NCI-H2029 (cell line): ENCODE measurements at regions not wholly inside any gene's neighbourhood (a gene's known extent, or its start where the extent isn't known, plus 50 kb on each side); places are given as distances from the start of the nearest gene placed in this dataset.

ENCODE experiments used
- DNase-seq: peaks from one replicate; lab custom pipeline; 2025; lab: John Stamatoyannopoulos, UW

DNA sequence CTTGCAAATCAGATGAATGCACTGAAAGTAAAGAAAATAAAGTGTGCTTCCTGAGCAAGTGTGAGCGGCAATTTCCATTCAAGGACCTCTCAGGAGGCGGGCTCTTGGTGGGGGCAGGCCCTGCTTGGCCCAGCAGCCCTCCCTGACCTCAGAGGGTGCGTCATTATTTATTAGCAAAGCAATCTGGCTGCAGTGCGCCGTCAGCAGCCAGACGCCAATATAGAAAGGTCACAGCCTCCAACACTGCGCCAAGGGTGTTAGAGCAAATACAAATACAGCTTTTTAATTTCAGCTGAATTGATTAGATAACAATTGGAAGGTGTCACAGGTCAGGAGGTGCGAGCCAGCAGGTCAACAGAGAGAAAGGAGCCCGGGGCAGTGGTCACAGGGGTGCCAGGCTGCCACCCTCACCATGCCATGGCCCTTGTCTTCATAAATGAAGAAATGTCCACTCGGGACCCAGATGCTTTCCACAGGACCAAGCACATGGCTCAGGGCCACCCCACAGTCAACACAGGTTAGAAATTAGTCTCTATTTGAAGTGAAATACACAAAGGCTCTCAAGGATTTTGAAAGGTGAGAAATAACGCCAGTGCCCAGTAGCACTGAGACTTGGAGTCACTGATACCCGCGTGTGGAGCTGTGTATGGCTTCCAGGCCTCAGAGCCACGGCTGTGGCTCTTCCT lies 309.8 kb downstream of the IRX2 start:
- DNase-seq, result no peak

DNA sequence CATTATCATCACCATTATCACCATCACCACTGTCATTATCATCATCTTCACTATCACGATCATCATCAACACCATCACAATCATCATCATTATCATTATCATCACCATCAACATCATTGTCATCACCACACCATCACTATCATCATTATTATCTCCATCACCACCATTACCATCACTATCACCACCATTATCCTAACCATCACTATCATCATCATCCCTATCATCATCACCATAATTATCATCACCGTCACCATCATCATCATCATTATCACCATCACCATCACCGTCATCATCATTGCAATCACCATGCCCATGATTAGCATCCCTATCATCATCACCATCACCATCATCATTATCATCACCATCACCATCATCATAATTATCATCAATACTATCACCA lies 311.9 kb downstream of the IRX2 start:
- no peak for DNase-seq

DNA sequence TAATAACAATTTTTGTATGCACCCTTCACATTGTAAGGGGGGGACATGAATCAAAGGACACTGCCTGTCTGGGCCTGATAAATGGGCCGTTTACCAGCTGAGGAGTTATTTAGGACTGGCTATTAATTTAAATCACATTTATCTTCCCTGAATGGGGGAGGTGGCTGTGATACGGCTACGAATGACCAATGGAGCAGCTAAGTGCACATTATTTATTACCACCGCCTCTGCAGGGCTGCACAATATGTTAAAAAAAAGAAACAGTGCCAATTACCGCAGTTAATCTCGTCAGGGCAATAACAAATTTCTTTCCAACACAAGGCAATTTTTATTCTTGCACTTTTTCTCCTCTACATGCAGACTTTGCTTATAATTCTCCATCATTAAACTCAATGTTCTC lies 318.4 kb downstream of the IRX2 start:
- no peak for DNase-seq

DNA sequence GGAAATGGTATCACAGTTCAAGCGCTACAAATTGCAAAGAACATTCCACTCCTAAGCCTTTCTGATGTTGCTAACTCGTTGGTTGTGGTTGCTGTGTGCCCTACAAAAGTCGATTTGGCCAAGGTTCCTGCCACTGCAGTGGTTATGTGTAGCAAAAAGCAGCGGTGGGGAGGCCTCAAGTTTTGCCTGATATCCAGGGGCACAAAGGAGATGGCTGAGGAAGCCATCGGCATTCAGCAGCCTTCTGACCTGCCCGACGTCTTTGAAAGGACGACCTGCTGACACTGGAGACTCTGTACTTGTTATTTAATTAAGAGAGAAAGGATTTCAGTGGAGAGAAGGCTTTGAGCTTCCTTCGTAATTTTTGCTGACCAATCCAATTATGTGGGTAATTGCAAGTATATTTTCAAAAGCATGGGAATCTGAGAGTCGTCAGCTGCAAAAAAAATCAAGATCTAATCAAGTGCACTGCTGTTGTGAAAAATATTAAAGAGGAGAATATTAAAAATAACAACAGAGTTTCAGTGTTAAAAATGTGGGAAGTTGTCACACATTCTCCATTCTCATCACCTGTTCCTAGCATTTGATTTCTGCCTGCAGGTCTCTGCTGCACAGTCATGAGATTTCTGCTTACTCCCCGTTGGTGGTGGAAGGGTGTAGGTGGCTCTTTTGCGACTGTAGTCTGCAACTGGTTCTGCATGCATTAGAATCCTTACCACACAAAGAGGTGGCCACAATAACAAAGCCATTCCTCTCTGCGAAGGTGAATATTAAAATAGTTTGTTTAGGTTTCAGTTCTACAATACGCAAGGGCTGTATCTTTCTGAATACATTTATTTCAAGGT lies 319.2 kb downstream of the IRX2 start:
- DNase-seq, result no peak

DNA sequence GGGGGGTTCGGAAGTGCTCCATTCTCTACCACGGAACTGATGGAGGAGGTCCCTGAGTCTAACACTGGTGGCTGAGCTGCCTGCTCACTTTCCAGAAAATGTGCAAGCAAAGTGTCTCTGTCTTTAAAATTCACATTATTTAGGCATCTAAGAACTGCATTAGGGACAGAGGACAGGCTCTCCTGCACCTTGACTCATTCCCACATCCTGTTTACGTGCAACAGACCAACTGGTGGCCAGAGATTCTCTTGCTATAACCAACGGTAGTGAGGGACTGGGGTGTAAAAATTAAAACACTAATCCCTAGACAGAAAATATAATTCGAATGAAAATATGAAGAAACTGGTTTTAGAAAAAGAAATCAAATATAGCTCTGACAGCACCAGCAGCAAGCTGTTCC lies 320.9 kb downstream of the IRX2 start:
- DNase-seq, result no peak

DNA sequence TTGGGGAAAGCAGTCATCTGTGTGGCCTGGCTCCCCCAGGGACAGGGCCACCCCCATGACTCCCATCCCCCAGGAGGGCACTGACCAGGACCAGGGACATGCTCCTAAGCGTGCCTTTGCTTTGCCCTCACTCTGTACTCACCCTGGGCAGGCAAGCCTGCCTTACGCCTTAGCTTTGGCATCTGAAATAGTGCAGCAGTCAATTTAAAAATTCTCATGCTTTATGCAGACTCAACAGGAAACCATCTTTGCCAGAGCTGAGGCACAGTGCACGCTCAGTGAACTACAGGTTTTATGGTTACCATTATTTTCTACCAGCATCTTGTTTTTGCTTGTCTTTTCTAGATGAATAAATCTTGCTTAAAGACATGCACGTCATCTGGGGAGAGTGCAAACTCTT lies 323.5 kb downstream of the IRX2 start:
- DNase-seq, result no peak

DNA sequence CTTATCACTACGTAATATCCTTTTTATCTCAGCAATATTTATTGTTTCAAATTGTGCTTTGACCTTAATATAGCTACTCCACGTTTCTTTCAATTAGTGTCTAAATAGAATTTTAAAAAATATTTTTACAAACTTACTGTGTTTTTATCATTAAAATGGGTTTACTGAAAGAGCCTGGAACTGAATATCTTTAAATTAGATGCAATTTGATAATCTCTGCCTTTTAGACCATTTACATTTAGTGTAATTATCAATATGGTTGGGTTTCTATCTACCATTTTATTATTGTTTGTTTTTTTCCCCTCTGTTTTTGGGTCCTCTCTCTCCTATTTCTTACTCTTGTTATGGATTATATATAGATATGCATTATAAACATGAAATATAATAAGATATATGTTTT lies 327.8 kb downstream of the IRX2 start:
- no peak for DNase-seq

DNA sequence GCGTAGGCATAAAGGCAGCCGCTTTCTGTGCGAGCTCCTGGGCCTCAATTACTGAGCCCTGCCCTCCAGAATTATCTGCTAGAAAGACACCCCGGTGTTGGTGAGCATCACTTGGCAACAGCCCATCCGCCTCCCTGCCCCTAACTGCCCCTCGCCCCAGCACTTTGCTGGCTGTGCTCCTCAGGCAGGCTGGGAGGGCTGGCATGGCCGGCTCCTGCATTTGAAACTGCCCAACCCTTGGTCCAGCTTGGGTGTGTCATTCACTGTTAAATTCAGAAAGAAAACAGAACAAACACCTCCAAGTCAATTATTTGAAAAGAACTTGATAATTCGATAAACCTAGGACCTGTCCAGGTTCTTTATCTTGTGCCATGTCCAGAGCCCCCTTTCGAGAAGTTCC lies 334.2 kb downstream of the IRX2 start:
- DNase-seq, result no peak

DNA sequence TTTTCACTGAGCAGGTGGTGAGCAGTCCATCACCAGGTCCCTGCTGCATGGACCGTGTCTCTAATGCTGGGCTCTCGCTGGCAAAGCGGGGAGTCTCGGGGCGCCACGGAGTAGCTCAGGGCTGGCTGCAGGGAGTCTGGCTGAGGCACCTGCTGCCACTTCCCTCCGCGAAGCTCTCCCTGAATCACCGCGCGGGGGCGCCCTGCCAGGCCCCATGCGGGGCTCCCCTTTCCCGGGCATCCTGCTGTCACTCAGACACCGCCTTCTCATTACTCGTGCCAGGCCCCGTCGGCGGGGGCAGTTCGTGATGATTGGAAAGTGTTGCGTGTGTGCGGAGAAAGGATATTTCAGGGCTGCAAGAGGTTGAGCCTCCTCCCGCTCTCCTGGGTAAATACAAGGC lies 335.8 kb downstream of the IRX2 start:
- DNase-seq, result no peak

DNA sequence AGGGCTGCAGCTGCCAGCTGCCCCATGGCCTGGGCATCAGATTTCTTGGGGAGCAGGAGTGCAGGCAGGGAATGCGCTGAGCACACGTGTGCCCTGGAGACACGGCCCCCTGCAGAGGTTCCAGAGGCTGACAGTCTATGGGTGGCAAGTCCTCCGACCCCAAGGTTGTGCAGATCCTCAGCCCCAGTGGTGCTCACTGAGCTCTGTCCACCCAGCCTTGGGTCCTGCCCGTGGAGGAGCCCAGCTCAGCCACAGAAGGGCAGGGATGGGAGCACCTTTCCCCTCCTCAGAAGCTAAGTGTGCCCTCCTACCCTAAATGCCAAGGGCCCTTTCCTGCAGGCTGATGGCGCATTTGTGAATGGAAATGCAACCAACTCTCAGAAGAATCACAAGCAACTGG lies 341.0 kb downstream of the IRX2 start:
- no peak for DNase-seq

DNA sequence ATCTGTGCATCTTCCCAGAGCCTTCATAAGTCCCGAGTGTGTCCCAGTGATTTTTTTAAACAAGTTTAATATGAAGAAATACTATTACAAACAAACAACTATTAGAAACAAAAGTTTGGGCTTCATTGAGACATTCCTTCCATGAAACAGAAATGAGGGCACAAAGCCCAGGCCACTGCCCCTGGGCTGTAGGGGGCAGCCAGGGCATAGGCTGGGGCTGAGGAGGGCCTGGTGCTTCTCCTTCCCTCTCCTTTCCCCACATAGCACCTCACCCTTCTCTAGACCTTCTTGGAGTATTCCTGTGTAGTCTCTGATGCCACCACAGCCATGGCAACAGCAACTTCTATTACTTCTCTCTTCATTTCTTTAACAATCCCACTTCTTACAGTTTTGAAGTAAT lies 348.2 kb downstream of the IRX2 start:
- no peak for DNase-seq

DNA sequence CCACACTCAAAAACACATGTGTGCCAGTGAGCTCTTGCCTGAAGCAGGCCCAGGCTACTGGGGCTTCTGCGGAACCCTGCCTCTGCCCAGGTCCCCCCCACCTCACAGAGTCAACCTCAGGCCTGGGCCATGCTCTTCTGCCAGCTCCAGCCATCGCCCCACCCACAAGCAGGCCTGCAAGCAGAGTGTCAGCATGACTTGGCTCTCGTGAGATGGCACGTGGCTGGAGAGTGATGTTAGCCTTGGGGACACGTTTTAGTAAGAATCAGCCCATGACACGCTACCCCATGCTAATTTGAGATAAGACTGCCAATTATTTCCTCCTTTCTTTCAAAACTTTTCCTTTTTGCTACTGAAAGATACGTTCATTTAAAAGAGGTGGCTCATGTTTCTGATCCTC lies 351.7 kb downstream of the IRX2 start:
- DNase-seq, result no peak

DNA sequence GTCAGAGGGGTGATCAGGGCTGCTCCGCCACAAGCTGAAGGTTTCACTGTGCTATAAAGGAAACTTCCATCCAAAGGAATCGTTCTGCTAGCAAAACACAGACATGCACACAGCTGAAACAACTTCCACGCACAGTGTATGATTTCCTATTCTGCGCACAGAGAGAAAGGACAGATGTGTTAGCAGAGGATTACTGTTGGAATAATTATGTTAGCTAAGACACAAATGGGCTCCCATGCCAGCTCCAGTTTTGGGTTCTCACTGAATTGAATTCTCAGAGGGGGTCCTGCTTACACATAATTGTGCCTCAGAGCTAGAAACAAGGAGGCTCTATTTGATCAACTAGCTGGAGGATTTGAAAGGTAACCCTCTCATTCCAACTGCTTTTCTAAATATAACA lies 352.4 kb downstream of the IRX2 start:
- no peak for DNase-seq

DNA sequence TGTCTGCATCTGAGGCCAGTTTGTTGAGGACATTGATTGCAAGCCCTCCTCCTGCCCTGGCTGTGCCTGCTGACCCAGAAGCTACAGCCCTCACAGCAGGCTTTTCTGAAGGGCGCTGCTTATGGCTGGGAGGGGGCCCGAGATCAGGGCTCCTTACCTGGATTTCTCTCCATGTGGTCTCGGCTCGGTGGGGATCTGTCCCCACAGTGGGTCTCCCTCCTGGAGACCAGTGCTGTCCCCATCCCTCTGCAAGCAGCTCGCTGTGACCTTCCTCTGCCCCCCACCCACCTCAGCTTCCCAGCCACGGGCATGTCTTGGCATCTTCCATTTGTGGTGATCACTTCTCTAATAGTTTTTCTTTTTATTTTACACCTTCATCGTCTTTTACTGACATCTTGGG lies 357.9 kb downstream of the IRX2 start:
- no peak for DNase-seq

DNA sequence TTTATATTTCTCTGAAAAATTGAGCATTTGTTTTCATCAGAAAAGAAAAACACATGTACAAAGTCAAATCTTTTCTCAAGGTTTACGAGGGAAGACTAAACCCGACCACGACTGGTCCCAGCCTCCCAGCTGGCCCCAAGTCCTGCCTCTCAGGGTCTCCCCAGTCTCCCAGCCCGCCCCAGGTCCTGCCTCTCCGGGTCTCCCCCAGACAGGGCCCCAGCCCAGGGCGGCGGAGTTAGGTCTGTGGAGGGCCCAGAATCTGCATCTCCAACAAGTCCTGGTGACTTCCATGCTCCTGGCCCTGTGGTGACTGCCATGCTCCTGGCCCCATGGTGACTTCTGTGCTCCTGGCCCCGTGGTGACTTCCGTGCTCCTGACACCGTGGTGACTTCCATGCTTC lies 359.9 kb downstream of the IRX2 start:
- no peak for DNase-seq

DNA sequence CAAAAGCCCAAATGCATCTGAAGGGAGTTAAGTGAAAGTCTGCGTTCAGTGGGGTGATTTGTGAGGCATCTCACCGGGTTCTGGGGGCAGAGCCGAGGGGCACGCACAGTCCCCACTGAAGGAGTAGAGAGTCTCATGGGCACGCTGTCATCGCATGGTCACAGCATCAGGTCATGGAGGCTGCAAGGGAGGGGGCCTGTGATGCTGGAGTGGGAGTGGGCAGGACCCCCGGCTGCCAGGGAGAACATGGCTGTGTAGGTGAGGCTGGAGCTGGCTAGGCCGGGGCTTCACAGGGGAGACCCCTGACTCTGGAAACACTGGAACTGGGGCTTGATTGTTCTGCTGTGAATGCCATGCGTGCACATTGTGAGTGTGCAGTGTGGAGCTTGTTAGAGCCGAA lies 360.5 kb downstream of the IRX2 start:
- DNase-seq, result no peak

DNA sequence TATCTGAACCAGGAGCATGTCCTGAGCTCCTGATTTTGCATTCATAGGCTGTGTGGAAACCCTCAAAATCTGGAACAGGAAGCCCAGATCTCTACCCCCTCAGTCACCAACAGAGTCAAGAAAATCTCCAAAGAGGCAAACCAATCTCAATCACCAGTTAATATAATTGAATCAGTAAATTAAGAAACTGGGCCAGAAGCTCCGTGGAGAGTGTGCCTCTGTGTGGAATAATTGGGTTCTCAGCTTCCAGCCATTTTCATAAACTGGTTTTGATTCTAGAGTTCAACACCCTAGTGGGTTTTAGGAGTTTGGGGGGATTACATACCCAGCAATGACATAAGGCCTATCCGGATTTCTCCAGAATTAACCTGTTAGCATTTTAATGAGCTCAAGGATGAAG lies 362.9 kb downstream of the IRX2 start:
- no peak for DNase-seq

DNA sequence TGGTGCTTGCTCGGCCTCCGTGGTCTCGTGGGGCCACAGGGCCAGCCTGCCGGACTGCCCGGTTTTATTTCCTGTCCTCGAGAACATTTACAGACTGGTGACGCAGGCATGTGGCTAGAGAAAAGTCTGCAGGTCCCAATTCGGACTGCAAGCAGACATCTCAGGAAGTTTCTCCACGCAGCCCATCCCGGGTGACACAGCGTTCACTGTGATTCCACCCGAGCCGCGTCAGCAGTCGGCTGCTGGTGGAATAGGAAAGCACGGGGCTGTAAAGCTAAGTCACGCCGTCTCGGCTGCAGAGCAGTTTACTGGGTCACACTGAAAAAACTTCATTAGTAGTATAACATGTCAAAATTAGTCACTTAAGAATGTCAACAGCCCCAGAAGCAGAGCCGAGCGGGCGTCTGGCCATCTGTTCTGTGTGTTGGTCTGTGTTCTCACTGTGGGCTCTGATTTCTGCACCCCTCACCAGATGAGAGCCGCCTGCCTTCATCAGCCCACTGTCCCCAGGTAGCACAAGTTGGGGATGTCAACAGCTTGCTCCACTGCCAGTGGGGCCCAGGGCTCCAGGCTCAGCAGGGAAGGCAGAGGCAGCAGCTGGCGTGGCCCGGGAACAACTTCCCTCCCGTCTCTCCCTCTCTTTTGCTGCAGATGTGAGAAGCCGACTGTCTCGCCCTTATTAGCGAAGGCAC lies 363.7 kb downstream of the IRX2 start:
- DNase-seq, result no peak

DNA sequence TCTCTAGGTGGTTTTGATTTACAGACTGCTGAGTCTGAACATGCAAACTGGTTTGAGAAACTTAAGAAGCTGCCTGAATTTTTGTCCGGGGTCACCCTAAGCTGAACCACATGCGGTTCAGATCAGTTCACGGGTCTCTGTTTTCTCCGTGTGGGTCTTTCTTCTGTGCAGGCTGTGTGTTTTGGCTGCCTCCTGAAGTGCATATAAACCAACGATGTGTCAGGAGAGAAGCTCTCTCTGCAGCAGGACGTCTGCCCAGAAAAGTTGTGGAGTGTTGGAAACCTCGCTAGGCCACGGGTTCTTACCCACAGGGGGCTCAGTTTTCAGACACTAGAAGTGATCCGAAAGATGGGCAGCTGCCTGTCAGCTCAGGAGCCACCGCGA lies 364.2 kb downstream of the IRX2 start:
- DNase-seq, result no peak

DNA sequence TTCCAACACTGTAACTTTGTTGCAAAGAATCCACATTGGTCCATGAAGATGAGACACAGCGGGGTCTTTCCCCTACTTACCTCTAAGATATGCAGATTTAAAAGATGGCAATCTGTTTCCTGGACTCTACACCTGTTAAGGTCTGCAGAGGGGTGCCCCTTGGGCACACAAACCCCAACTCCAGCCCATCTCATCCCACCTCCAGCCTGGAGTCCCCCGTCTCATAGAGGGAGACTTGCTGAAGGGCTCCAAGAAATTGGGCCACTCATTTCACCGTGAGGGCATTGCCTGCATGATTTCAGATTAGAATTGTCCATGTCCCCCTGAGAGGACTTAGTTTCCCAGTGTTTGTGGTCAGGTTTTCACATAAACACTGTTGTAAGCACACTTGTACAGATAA lies 365.7 kb downstream of the IRX2 start:
- no peak for DNase-seq

DNA sequence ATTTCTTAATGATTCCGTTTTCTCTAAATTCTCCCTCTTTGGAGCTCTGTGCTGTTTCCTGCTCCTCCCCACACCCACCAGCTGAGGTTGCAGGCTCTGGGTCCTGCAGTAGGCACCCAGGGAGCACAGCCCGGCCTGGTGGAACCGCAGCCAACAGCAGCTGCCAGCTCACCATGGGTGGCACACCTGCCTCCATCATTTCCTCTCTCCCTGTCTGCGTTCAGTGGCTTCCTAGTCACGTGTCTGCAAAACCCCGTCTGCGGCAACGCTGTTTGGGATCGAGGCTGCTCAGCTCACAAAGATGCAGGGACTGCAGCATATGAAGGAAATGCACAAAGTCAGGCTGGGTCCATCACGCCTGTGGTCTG lies 367.8 kb downstream of the IRX2 start:
- DNase-seq, result no peak

DNA sequence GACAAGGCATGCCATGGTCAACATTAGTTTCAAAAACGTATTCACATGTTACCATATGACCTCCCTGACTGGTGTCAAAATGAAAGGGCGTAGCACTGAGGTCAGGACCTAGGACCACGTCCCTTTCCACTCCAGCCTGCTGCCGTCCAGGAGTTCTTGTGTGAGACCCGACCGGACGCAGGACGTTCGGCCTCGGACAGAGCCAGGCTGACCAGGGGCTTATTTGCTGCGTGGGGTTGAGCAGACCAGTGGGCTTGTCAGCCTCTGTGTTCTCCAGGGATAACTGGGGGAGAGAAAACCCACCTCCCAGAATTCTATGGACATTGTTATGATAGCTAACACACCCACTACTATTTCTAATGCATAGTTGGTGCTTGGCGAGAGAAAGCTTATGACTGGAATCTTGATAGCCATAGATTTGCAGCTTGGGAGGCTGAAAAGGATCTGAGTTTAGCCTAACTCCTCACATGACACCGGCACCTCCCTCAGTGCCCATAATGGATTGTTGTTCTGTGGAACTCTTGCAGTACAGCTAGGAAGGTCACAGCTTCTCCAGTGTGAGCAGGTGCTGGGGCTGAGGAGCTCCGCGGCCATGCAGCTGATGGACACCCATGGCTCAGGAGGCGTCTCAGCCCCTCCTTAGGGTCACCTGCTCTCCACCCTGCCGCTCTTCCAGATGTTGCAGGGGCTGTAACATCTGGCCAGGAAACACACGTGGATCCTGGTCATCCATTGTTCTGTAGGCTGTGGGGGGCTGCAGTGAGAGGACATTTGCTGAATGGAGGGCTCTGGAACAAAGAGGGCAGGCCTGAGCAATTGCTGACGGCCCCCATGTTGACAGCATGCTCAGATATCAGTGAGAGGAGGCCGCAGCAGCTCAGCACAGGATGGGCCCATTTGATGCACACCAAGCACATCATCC lies 368.4 kb downstream of the IRX2 start:
- no peak for DNase-seq
